SK-N-SH treated with all-trans-retinoic acid at 6 μM for 48 hours (cell line): ENCODE measurements at regions not wholly inside any gene's neighbourhood (a gene's known extent, or its start where the extent isn't known, plus 50 kb on each side); places are given as distances from the start of the nearest gene placed in this dataset.

Experiments
- ATAC-seq: fragments of 200-7000 bp; cut with Tn5 transposase; 3 replicates; pipeline ENCODE4 v1.9.1; 2020; ENCODE audit warnings: mild to moderate bottlenecking, moderate library complexity
- ARNTL ChIP-seq: fragments of 450-650 bp; formaldehyde crosslinking; IDR thresholded peaks from 2 replicates; pipeline ENCODE4 v1.5.0; 2020; ENCODE audit warnings: low read depth, mild to moderate bottlenecking, moderate library complexity, borderline replicate concordance
- BACH2 ChIP-seq: fragments of 250-450 bp; sonication (Bioruptor Pico); IDR thresholded peaks from 2 replicates; pipeline ENCODE4 v1.9.0; 2021; ENCODE audit warnings: mild to moderate bottlenecking, borderline replicate concordance
- CSDC2 ChIP-seq: fragments of 250-450 bp; sonication (Bioruptor Pico); IDR thresholded peaks from 2 replicates; pipeline ENCODE4 v1.5.0; 2020; ENCODE audit warnings: mild to moderate bottlenecking, moderate library complexity
- ESRRG ChIP-seq: fragments of 250-450 bp; sonication (Bioruptor Pico); IDR thresholded peaks from 2 replicates; pipeline ENCODE4 v1.6.1; 2021; ENCODE audit warnings: mild to moderate bottlenecking
- ISL1 ChIP-seq: fragments of 250-450 bp; sonication (Bioruptor Pico); IDR thresholded peaks from 2 replicates; pipeline ENCODE4 v2.1.2; 2022; ENCODE audit warnings: mild to moderate bottlenecking, moderate library complexity
- PATZ1 ChIP-seq: fragments of 250-450 bp; sonication (Bioruptor Pico); IDR thresholded peaks from 2 replicates; pipeline ENCODE4 v1.8.0; 2020; ENCODE audit warnings: mild to moderate bottlenecking, moderate library complexity, borderline replicate concordance
- POU6F1 ChIP-seq: fragments of 250-450 bp; sonication (Bioruptor Pico); IDR thresholded peaks from 2 replicates; pipeline ENCODE4 v1.8.0; 2021; ENCODE audit warnings: low read depth, mild to moderate bottlenecking, moderate library complexity, borderline replicate concordance
- PPARA ChIP-seq: fragments of 250-450 bp; sonication (Bioruptor Pico); IDR thresholded peaks from 2 replicates; pipeline ENCODE4 v1.5.0; 2020; ENCODE audit warnings: mild to moderate bottlenecking, borderline replicate concordance
- RARB ChIP-seq: fragments of 250-450 bp; sonication (Bioruptor Pico); IDR thresholded peaks from 2 replicates; pipeline ENCODE4 v1.8.0; 2021; ENCODE audit warnings: mild to moderate bottlenecking, moderate library complexity
- SNAI2 ChIP-seq: fragments of 250-450 bp; sonication (Bioruptor Pico); IDR thresholded peaks from 2 replicates; pipeline ENCODE4 v1.5.0; 2020; ENCODE audit warnings: mild to moderate bottlenecking, moderate library complexity
- TCF4 ChIP-seq: fragments of 250-450 bp; sonication (Bioruptor Pico); IDR thresholded peaks from 2 replicates; pipeline ENCODE4 v1.8.0; 2021; ENCODE audit warnings: mild to moderate bottlenecking, moderate library complexity, borderline replicate concordance
- TOX ChIP-seq: fragments of 250-450 bp; sonication (Bioruptor Pico); IDR thresholded peaks from 2 replicates; pipeline ENCODE4 v1.8.0; 2021; ENCODE audit warnings: mild to moderate bottlenecking, moderate library complexity, borderline replicate concordance
- ZC3H10 ChIP-seq: fragments of 250-450 bp; sonication (Bioruptor Pico); IDR thresholded peaks from 2 replicates; pipeline ENCODE4 v1.5.1; 2021; ENCODE audit warnings: mild to moderate bottlenecking, moderate library complexity
- ZFP3 ChIP-seq: fragments of 250-450 bp; sonication (Bioruptor Pico); IDR thresholded peaks from 2 replicates; pipeline ENCODE4 v1.5.0; 2020; ENCODE audit warnings: mild to moderate bottlenecking, moderate library complexity
- ZFP30 ChIP-seq: fragments of 450-650 bp; formaldehyde crosslinking; IDR thresholded peaks from 2 replicates; pipeline ENCODE4 v1.5.0; 2022; ENCODE audit warnings: mild to moderate bottlenecking, moderate library complexity
- ZNF565 ChIP-seq: fragments of 450-650 bp; formaldehyde crosslinking; conservative IDR thresholded peaks from 2 replicates; pipeline ENCODE4 v1.5.0; 2020; ENCODE audit warnings: low read depth, mild to moderate bottlenecking, moderate library complexity
- ZNF70 ChIP-seq: fragments of 450-650 bp; formaldehyde crosslinking; IDR thresholded peaks from 2 replicates; pipeline ENCODE4 v1.5.0; 2020; ENCODE audit warnings: mild to moderate bottlenecking, moderate library complexity
- ZNF8 ChIP-seq: fragments of 450-650 bp; formaldehyde crosslinking; IDR thresholded peaks from 2 replicates; pipeline ENCODE4 v1.5.0; 2020; ENCODE audit warnings: mild to moderate bottlenecking, moderate library complexity
- TF ChIP-seq, protein P1 (sequence below): fragments of 250-450 bp; sonication (Bioruptor Pico); IDR thresholded peaks from 2 replicates; pipeline ENCODE4 v1.5.1; 2020; ENCODE audit warnings: low read depth, mild to moderate bottlenecking, moderate library complexity
- TF ChIP-seq, protein P2 (sequence below): fragments of 250-450 bp; sonication (Bioruptor Pico); IDR thresholded peaks from 2 replicates; pipeline ENCODE4 v1.5.1; 2021; ENCODE audit warnings: mild to moderate bottlenecking, moderate library complexity

GRCh38 chr19:30102666-30103065, 160.6 kb downstream of the URI1 start:
- TF ChIP-seq ZFP30 (CRISPR knock-in tag) (no peak), ARNTL (CRISPR knock-in tag) (no peak)
- ATAC-seq, result no peak

DNA sequence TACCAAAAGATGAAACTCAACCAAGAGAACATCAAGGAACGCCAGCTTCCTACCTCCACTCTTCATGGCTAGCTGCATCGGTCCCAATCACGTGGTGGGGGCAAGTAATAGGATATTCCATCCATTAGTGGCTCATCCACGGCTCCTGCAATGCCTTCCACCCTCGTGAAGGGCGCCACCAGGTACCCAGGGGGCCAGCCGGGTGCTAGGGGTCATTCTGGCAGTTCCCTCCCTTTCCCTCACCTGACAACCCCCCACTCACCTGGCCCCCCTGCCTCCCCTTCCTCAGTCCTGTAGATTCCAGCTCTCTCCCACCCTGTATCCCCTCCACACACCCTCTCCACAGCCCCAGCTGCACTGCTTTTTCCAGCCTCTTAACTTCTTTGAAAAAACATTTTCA, 161.9 kb downstream of the URI1 start:
- no peak for ATAC-seq
- no peak for TF ChIP-seq ISL1 (CRISPR knock-in tag)
- no peak for TF ChIP-seq ZFP3 (CRISPR knock-in tag)
- TF ChIP-seq ARNTL (CRISPR knock-in tag), result no peak

DNA sequence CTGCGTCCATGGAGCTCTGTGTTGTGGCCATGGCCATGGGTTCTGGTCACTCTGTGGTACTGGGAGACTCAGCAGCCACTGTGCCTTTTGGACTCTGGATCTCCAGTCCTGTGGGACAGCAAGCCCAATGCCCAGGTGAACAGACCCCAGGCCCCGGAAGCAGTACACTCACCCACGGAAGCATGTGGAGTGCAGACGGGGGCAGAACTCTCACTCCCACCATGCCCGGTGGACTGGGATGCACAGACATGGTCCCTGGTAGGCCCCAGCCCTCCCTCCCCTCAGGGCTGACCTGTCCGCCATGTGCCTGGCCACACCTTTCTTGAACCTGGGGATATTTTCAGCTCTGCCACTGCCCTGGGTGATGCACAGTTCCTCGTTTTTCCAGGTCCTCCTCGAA, 163.3 kb downstream of the URI1 start:
- no peak for ATAC-seq
- TF ChIP-seq PPARA, result no peak
- no peak for TF ChIP-seq ZNF565
- TF ChIP-seq, protein P1, sequence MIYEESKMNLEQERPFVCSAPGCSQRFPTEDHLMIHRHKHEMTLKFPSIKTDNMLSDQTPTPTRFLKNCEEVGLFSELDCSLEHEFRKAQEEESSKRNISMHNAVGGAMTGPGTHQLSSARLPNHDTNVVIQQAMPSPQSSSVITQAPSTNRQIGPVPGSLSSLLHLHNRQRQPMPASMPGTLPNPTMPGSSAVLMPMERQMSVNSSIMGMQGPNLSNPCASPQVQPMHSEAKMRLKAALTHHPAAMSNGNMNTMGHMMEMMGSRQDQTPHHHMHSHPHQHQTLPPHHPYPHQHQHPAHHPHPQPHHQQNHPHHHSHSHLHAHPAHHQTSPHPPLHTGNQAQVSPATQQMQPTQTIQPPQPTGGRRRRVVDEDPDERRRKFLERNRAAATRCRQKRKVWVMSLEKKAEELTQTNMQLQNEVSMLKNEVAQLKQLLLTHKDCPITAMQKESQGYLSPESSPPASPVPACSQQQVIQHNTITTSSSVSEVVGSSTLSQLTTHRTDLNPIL (CRISPR knock-in tag), result no peak
- no peak for TF ChIP-seq ZNF8 (CRISPR knock-in tag)
- TF ChIP-seq BACH2 (CRISPR knock-in tag), result no peak
- TF ChIP-seq SNAI2 (CRISPR knock-in tag), result no peak
- no peak for TF ChIP-seq ARNTL (CRISPR knock-in tag)
- no peak for TF ChIP-seq ISL1 (CRISPR knock-in tag)

DNA sequence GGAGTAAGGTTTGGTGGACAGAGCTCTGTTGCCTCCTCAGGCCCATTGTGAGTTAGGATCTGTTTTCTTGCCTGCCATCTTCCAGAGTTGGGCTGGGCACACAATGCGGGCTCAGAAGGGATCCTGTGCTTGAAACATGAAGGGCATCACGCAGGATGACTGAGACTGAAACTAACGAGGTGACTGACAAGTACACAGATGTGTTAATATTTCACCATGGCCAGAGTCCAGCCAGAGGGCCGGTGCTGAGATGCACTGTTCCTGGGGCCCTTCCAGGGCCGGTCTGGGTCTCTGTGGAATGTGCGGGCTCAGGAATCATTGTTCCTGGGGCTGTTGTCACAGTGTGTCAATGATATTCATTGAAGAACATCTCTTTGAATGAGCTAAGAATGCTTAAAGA, 163.7 kb downstream of the URI1 start:
- TF ChIP-seq ZNF70 (CRISPR knock-in tag), result no peak
- TF ChIP-seq ZC3H10, result no peak
- ATAC-seq, result no peak

DNA sequence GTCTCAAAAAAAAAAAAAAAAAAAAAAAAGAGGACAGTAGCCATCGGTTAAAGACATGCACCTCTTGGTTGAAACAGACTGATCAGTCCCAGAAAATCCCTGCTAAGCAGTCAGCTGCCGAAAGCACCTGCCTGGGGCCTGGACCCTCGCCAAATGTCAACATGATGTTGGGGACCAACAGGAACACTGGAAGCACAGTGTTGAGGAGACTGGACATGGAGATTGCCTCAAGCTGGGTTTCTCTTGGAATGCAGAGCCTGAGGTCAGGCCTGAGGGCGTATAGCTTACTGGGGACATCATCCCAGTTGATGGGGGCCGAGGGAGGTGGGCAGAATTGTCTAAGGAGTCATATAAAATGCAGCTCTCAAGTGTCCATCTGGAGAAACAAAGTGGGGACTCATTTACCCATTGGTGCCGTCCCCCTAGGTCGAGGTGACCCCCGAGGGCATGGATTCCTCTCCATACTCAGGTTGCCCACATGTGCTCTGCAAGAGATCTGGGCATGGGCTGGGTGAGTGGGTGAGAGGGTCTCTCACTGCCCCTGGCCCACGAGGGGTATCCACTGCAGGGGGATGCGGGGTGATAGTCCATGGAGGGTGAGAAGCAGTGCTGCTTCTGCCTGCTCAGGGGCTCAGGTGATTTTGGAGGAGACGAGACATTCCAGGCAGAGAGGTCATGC, 164.5 kb downstream of the URI1 start:
- TF ChIP-seq, protein P1 (CRISPR knock-in tag), result no peak
- TF ChIP-seq PATZ1 (no peak), ZNF70 (CRISPR knock-in tag) (no peak), CSDC2 (CRISPR knock-in tag) (no peak), ZC3H10 (no peak), POU6F1 (CRISPR knock-in tag) (no peak), BACH2 (CRISPR knock-in tag) (no peak), ESRRG (no peak), PPARA (no peak), ZNF565 (no peak), ARNTL (CRISPR knock-in tag) (no peak), ISL1 (CRISPR knock-in tag) (no peak), RARB (CRISPR knock-in tag) (no peak), ZNF8 (CRISPR knock-in tag) (no peak)

DNA sequence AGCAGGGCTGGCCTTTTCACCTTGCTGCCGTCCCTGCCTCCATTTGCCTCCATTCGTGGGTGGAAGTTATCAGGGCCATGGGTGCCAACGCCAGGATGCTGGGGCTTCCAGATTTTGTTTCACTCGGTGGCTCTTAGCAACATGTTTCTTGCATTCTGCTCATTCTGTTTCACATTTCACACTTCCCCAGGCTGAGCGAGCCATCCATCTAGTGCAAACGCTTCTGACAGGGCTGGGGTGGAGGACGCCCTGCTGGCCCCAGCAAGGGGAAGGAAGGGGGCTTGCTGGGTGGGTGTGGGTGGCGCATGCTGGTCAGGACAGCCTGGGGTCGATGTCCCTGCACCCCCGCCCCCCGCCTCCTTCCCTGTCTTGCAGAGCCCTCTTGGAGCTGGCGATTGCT, 165.2 kb downstream of the URI1 start:
- ATAC-seq, result no peak
- no peak for TF ChIP-seq PATZ1
- TF ChIP-seq, protein P2, sequence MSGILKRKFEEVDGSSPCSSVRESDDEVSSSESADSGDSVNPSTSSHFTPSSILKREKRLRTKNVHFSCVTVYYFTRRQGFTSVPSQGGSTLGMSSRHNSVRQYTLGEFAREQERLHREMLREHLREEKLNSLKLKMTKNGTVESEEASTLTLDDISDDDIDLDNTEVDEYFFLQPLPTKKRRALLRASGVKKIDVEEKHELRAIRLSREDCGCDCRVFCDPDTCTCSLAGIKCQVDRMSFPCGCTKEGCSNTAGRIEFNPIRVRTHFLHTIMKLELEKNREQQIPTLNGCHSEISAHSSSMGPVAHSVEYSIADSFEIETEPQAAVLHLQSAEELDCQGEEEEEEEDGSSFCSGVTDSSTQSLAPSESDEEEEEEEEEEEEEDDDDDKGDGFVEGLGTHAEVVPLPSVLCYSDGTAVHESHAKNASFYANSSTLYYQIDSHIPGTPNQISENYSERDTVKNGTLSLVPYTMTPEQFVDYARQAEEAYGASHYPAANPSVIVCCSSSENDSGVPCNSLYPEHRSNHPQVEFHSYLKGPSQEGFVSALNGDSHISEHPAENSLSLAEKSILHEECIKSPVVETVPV (CRISPR knock-in tag), result no peak
- TF ChIP-seq PPARA, result no peak
- no peak for TF ChIP-seq ARNTL (CRISPR knock-in tag)
- TF ChIP-seq TCF4 (CRISPR knock-in tag), result no peak
- no peak for TF ChIP-seq ZFP3 (CRISPR knock-in tag)
- TF ChIP-seq ZNF8 (CRISPR knock-in tag), result no peak
- no peak for TF ChIP-seq ISL1 (CRISPR knock-in tag)
- no peak for TF ChIP-seq POU6F1 (CRISPR knock-in tag)
- no peak for TF ChIP-seq ESRRG
- no peak for TF ChIP-seq TOX (CRISPR knock-in tag)
- no peak for TF ChIP-seq RARB (CRISPR knock-in tag)

More for the DNA sequence above, 164.5 kb downstream of the URI1 start:
- no peak for ATAC-seq
